ENCODE measurements at regions not wholly inside any gene's neighbourhood (a gene's known extent, or its start where the extent isn't known, plus 50 kb on each side); places are given as distances from the start of the nearest gene placed in this dataset.
A peak's percentile ranks its signal among the peaks of the same experiment; 100 is the strongest.

- no peak for TF ChIP-seq CTCF (IDR thresholded peaks at IDR 0.05; ENCODE audit: unreplicated experiment)
- Mint-ChIP-seq H3K9me3 (peaks cover 3% of the 10 kb centered on the region), H3K4me1 (peaks cover 72% of the 10 kb centered on the region), H3K36me3 (peaks cover 2% of the 10 kb centered on the region), H3K4me3 (no peak overlapping the region), H3K27me3 (ENCODE audit: low read depth) (peaks cover 3% of the 10 kb centered on the region), H3K27ac (no peak overlapping the region)
- no peak for DNase-seq (ENCODE audit: low spot score in 2 of 2, unreplicated experiment in 2 of 2)
Observed at GRCh38 chr20:4067600-4068261, 52.4 kb upstream of the RNF24 start.

- peaks cover 73% of the 10 kb centered on the region for H3K4me1 Mint-ChIP-seq
- no peak overlapping the region for H3K4me3 Mint-ChIP-seq
- no peaks in the 10 kb centered on the region for H3K27me3 Mint-ChIP-seq (ENCODE audit: low read depth)
- peaks cover 3% of the 10 kb centered on the region for H3K9me3 Mint-ChIP-seq
- H3K27ac Mint-ChIP-seq: peak overlapping the region; percentile 69
- H3K36me3 Mint-ChIP-seq: peaks cover 2% of the 10 kb centered on the region
- no peak for DNase-seq (ENCODE audit: low spot score in 2 of 2, unreplicated experiment in 2 of 2)
- TF ChIP-seq CTCF (IDR thresholded peaks at IDR 0.05; ENCODE audit: unreplicated experiment): no peak
Observed at GRCh38 chr20:4066551-4066950, 51.2 kb upstream of the RNF24 start.

GRCh38 chr20:4065391-4065844, 50.1 kb upstream of the RNF24 start:
- Mint-ChIP-seq H3K36me3 (peaks cover 2% of the 10 kb centered on the region), H3K4me3 (no peak overlapping the region), H3K27ac (peak overlapping the region; percentile 94), H3K4me1 (peaks cover 69% of the 10 kb centered on the region), H3K9me3 (peaks cover 3% of the 10 kb centered on the region), H3K27me3 (ENCODE audit: low read depth) (no peaks in the 10 kb centered on the region)
- no peak for TF ChIP-seq CTCF (IDR thresholded peaks at IDR 0.05; ENCODE audit: unreplicated experiment)
- no peak for DNase-seq (ENCODE audit: low spot score in 2 of 2, unreplicated experiment in 2 of 2)
